HG03342 (cell line): ENCODE measurements at regions not wholly inside any gene's neighbourhood (a gene's known extent, or its start where the extent isn't known, plus 50 kb on each side); places are given as distances from the start of the nearest gene placed in this dataset.
"Not testable (repeated sequence)": the region's sequence is repeated elsewhere in the genome, so short reads cannot be mapped to it uniquely, and the experiment has no call there.

Experiments used
- ATAC-seq: cut with Tn5 transposase; IDR thresholded peaks from one replicate; pipeline ENCODE4 v1.9.1; 2021; ENCODE audit warnings: mild to moderate bottlenecking, moderate library complexity; ENCODE audit not compliant: unreplicated experiment

DNA sequence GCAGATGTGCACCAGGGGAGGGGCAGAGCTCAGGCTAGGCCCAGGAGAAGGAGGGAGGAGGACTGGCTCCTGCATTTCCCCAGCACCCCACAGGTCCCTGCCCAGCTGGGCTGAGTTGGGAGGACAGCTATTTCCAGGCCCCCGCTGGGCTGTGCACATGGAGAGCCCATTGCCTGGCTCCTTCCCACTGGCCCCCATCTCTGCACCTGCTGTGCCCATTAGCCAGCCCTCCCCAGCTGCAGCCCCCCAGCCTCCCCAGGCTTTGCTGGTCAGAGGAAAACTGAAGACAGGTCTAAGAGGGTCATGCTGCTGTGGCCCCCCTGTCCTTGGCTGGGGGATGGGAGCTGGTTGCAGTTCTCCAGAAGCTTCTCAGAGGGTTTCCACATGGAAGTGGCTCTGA is 81.8 kb upstream of the SHANK2 start:
- ATAC-seq: no peak

DNA sequence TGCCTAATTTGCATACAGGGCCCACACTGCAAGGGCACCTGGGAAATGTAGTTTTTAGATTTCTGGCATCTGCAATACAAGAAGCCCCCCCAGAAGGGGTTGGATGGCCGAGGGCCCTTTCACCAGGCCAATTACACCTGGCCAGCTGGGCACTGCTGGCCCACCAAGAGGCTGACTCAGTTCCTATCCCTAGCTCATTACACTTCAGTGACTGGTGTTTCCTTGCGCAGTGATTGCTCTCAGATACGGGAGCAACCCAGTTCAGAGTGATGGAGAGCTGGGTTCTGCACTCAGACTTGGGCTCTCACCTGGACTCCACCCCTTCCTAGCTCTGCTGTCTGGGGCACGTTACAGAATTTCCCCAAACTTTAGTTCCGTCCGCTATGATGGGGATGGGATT is 81.1 kb upstream of the SHANK2 start:
- no peak for ATAC-seq

DNA sequence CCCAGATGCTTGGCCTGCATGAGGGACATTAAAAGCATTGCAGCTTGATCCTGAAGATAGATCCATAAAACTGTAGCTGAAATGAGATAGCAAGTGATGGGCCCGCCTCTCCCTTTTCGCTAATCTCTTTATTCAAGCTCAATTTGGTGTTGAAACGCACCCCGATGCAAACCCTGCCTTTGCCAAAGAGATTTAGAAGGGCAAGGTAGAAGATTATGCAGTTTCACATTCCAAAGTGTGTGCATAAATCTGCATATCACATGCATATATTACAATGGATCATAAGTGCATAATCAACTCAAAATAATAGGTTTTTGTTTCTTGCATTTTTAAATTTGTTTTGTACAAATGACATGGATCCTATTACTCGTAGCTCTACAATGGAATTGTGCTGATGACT is 80.1 kb upstream of the SHANK2 start:
- no peak for ATAC-seq

DNA sequence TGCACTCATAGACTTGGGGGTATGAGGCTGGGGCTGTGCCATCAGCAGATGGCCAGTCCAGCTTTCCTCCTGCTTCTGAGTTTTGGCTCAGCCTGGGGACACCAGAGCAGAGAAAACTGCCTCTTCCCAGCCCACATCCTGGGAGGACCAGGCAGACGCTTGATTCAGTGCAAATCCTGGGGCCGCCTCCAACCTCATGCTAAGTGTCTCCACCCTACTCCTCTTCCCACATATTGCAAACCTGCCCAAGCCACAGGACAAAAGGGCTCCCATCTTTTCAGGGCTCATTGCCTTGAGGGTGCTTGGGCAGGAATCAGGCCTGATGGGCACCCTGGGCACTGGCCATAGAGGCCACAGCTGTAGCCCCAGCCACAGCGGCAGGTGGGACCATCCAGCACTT is 79.7 kb upstream of the SHANK2 start:
- ATAC-seq: no peak

DNA sequence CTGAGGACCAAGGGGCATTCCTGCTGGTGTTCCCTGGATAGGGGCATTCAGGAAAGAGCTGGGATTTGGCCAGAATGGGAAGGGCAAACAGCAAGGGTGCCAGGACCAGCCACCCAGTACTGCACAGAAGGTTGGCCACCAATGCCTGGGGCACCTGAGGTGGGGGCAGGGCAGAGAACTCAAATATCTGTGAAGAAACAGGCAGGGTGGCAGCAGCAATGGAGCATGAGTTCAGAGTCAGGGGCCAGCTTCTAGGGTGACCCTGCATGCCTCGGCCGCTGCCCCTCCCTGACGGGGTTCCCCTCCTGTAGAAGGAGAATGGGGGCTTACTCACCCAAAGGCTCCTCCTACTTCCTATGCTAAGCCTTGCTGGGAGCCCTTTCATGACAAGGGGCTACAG is 79.3 kb upstream of the SHANK2 start:
- no peak for ATAC-seq

DNA sequence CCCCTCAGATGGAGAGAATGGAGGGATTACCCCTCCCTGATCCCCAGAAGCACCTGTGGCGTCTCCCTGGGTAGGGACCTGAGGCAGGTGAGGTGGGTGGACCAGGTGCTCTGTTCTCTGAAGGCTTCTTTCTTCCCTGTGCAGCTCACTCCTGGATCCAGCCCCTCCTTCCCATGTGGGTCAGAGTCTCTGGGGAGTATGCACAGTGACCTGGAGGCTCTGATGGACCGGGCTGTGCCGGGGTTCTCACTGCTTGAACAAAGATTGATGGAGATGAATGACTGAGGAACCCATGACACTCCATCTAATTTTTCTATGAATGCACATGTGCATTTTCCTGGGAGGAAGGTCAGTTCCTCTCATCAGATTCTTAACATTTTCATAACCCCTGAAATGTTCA is 78.6 kb upstream of the SHANK2 start:
- ATAC-seq: no peak

DNA sequence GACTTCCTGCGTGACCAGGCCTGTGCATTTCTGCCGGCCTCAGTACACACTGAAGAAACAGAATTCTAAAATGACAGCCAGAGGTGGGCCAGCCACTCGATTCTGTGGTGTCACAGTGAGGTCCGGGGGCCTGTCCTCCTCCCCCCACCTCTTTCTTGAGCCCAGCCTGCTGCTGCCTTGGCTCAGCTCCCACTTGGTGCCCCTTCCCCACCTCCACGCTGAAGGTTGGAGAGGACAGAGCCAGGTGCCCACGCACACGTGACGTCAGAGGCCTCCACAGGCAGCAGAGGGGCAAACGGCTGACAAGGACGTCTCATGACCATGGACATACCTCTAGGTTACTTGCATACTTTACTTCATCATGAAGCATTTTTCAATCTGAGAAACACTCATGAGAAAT is 78.0 kb upstream of the SHANK2 start:
- ATAC-seq: no peak

DNA sequence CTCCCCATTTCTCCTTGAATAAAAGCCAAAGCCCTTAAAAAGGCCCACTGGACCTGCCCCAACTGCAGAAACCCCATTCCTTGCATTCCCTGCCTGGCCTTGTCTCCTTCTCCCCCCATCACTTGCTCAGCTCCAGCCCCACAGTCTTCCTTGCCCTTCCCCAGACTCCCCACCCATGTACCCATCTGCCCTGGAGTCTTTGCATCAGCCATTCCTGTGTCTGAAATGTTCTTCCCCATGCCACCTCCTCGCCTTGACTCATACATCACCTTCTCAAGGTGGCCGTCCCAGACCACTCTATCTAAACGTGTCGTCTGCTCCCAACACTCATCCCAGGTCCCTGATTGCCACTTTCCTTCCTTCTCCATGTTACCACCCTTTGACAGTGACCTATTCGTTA is 77.4 kb upstream of the SHANK2 start:
- no peak for ATAC-seq

DNA sequence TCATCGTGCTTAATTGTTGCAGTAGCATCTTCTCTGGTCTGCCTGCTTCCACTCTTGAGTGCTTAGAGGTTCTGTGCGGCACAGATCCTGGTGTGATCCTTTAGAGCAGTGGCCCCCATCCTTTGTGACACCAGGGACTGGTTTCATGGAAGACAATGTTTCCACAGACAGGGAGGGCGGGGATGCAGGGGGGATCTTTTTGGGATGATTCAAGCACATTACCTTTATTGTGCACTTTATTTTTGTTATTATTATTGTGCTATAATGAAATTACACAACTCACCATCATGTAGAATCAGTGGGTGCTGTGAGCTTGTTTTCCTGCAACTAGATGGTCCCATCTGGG is 76.8 kb upstream of the SHANK2 start:
- no peak for ATAC-seq

DNA sequence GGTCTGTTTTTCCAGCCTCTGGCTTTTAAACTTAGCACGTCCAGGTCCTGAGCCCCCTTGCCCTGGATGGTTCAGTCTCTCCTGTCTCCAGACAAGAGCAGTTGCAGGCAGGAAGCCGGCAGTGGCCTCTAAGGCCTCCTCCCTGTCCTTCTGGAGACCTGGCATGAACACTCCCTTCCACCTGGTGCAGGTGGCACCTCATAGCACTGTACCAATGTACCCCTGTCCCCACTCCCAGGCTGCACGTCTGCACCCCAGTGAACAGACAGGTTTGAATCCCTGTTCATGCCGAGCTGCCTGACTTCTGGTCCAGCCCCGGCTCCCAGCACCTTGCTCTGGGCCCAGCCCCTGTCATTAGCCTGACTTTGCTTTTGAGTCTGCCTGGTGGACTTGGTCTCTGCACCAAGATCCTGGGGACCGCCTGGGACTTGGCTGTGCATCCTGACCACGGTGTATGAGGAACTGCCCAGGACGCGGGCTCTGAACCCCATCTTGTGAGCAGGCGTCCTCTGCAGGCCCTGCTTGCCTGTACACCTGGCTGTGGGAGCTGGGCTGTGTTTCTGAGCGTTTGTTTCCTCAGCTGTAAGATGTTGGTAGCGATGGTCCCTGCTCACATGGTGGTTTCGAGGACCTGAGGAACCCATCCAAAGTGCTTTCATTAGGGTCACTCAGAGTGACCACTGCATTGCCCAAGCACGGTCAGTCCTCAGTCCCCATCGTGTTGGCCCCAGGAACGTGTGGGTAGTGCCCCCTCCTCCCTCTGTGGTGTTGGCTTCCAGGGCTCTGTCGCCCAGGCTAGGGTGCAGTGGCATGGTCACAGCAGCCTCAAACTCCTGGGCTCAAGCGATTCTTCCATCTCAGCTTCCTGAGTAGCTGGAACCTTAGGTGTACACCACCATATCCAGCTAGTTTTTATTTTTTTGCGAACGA is 75.0 kb upstream of the SHANK2 start:
- ATAC-seq: no peak

DNA sequence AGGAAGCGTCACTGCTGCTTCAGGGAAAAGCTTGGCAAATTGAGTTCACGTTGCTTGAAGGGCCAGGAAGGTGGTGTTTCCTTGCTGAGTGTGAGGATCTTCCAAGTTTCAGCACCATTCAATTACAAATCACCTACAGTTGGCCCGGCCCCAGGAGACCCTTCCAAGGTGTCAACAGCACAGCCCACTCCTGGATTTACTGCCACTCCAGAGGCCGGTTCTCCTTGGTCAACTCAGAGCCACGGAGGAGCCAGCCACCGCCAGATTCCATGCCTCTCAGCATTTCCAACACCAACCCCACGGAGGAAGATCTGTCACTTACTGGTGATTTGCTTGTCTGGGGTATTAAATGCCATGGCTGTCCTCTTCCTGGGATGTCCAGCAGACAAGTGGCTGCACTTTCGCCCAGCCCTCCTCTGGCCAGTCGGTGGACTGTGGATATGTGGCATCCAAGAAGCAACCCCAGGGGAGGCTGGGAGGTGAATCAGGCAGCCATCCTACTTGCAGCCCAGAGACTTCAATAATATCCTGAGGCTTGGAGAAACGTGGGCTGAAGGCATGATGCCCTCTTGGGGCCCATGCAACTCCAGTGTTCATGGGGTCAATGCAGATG is 74.1 kb upstream of the SHANK2 start:
- ATAC-seq: no peak

DNA sequence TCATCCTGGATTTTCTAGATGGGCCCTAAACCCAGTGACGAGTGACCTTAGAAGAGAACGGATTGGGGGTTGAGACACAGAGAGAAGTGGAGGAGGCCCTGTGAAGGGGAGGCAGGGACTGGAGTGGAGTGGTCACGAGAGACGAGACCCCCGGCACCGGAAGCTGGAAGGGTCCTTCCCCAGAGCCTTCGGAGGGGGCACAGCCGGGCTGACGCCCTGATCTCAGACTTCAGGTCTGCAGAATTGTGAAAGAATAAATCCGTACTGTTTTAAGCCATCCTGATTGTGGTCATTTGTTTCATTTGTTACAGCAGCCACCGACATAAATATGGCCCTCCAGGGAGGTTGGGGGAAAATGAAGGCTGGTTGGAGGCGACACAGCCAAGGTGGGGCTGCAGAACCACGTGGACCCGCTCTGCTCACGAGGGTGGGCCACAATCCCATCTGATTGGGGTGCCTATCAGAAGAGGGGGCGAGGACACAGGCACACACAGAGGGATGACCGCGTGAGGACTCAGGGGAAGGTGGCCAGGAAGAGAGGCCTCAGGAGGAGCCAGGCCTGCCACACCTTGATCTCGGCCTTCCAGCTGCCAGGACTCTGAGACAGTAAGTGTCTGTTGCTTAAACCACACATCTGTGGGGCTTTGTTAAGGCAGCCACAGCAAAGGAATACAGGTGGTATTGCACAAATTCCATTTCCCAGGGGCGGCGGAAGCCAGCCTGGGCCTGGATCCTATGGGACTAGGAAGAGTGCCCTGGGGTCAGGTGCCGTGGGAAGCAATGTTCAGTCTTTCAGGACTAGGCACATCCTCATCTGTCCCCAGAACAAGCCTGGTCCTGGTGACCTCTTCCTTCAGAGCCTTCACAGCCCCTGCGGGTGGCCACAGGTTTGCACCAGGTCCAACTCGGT is 73.3 kb upstream of the SHANK2 start:
- no peak for ATAC-seq

DNA sequence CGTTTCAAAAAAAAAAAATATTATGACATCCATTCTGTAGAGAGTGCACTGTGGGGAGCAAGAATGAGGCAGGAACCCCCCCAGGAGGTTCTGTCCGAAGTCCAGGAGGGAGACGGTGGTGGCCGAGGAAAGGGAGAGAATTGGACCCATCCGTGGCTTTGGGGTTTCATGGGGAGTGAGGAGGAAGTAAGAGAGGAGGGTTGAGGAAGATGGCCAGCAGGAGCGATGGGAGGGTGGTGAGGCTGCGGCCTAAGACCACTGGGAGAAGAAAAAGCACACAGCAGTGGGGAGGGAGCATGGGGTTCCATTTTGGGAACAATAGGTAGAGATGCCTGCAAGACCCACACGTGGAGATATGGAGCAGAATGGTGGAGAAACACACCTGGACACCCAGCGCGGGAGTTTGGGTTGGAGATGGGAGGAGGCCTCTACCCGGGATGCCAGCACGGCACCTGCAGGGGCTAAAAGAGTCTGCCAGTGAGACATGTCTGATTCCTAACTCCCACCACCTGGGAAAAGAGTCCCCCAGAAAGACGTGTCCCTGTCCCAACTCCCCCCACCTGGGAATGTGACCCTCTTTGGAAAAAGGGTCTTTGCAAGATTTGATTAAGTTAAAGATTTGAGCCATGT is 72.5 kb upstream of the SHANK2 start:
- no peak for ATAC-seq

DNA sequence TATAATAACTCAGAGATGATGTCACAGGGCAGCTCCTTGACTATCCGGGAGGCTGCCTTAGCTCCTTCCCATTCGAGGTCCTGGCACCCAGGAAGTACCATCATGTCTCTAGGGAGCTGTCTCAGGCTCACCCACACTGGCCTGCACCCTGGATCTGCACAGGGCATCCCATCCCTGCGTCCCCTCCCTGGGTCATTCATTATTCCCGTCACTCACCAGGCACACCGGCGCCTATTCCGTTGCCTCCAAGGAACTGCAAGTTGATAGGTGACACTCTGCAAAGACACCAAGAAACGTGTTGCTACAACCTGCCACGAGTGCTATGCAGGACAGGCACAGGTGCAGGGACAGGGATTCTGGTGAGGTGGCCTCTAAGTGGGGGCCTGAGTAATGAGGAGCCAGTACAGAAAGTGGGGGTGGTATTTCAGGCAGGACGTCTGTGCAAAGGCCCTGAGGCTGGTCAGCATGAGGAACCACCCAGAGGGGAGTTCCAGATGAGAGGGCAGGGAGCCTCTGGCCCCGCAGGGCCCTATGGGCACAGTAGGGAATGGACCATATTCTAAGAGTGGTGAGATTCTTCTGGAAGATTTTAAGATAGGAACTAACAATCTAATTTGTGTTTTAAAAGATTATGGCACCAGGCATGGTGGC is 71.6 kb upstream of the SHANK2 start:
- no peak for ATAC-seq

DNA sequence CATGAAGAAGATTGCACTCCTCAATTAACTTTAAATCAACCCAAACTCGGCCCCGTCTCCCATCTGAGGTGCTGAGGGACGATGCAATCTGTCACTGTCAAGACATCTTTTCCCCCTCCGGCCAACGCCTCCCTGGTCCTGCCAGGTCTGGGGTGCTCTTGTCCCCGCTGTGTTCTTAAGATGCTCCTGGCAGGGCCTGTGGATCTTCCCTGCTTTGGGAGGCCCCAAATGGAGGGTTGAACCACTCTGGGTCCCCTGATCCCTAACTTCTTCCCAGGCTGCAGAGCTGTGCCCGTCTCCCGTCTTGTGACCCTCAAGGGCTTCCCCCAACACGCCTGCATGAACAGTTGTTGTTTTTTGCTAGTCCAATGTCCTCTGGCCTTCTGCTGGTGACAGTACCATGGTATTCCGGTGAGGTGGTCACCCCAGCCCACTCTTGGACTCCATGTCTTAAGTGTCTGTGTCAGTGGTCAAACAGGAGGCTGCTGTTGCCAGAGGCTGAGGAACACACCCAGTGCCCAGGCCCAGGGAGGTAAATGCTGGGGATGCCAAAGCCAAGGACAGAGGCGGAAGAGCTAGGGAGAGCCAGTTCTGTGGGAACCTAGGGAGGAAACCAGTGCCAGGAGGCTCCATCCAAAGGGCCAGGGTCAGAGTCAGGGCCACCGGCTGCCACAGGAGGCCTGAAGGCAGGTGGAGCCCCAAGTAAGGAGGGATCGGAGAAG is 70.6 kb upstream of the SHANK2 start:
- no peak for ATAC-seq

DNA sequence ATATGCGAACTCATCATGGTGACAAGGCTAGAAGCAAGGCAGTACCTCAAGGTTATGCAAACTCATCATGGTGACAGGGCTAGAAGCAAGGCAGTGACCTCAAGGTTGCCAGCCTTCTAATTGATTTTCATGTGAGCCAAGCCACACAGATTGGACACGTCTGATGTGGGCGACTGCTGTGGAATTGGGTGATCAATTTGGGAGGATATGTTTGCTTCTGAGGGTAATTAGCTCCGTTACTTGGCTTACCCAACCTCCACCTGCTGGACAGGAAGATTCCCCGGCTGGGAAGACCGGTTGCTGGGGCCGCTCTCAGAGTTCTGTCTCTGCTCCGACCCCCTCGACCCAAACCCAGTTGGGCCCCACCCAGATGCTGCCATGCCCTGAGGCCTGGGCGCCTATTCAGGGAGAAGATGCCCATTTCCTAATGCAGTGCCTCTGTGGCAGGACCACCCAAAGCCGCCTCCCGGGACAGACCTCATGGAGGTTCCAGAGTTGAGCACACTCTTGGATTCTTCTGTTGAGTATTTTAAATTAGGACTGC is 69.9 kb upstream of the SHANK2 start:
- ATAC-seq: no peak

DNA sequence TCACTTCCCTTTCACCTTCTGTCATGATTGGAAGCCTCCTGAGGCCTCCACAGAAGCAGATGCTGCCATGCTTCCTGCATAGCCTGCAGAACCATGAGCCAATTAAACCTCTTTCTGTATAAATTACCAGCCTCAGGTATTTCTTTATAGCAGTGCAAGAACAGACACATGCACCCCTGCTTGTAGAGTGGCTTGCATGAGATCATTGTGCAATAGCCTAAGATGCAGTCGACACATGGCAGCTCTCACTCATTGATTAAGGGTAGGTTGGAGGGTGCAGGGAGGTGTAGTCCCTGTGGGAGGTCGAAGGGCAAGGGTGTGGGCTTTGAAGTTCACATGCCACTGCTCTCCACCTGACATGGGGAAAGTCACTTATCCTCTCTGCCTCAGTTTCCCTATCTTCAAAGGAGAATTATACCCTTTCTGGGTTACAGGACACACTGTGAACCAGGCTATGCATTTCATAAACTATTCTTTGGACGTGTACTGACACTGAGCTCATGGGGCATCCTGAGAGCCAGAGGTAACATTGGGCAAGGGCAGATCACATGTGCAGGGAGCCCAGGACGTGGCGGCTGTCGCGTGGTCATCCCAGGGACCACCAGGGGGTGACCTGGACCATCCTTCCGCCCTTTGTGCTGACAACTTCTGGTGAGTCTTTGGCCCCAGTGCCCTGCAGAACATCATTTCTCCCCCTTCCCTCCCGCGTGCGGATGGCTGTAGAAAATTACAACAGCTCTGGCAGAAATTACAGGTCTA is 69.2 kb upstream of the SHANK2 start:
- ATAC-seq: no peak

DNA sequence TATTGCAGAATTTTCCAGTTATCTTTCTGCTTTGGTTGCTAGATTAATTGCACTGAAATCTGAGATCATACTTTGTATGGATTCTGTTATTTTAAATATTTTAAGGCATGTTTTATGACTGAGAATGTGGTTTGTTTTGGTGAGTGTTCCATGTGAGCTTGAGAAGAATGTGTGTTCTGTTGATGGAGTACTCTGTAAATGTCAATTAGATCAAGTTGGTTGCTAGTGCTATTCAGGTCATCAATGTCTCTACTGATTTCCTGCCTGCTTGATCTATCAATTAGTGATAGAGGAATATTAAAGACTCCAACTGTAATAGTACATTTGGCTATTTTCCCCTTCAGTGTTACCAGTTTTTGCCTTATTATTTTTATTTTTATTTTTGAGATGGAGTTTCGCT is 64.3 kb upstream of the SHANK2 start:
- ATAC-seq: no peak

DNA sequence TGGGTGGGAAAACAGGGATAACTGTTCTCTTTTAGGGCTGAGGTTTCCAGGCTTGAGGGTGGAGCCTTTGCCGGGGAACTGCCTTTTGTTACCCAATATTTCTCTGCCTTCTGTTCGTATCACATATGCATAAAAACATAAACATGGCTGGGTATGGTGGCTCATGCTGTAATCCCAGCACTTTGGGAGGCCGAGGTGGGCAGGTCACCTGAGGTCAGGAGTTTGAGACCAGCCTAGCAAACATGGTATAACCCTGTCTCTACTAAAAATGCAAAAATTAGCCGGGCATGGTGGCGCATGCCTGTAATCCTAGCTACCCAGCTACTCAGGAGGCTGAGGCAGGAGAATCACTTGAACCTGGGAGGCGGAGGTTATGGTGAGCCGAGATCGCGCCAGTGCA is 60.2 kb upstream of the SHANK2 start:
- not testable (repeated sequence) for ATAC-seq
